ENCODE measurements at regions not wholly inside any gene's neighbourhood (a gene's known extent, or its start where the extent isn't known, plus 50 kb on each side); places are given as distances from the start of the nearest gene placed in this dataset.
"Not testable (repeated sequence)": the region's sequence is repeated elsewhere in the genome, so short reads cannot be mapped to it uniquely, and the experiment has no call there.

- no peak for DNase-seq
These were observed 504.9 kb upstream of the MARCKS start for GRCh38 chr6:113352029-113352801.

GRCh38 chr6:113352831-113353230, 504.3 kb upstream of the MARCKS start:
- DNase-seq = no peak

- DNase-seq = no peak
These were observed 503.8 kb upstream of the MARCKS start for GRCh38 chr6:113353392-113353791.

- DNase-seq = no peak
These were observed 502.8 kb upstream of the MARCKS start for GRCh38 chr6:113354204-113354895.

- no peak for DNase-seq
These were observed 501.0 kb upstream of the MARCKS start for GRCh38 chr6:113356139-113356538.

GRCh38 chr6:113357041-113357440, 500.1 kb upstream of the MARCKS start:
- no peak for DNase-seq

- DNase-seq = no peak
These were observed 499.0 kb upstream of the MARCKS start for GRCh38 chr6:113358063-113358583.

GRCh38 chr6:113359155-113360140, 497.7 kb upstream of the MARCKS start:
- no peak for DNase-seq

- no peak for DNase-seq
These were observed 496.0 kb upstream of the MARCKS start for GRCh38 chr6:113361014-113361645.

- DNase-seq = no peak
These were observed 494.7 kb upstream of the MARCKS start for GRCh38 chr6:113362301-113363047.

GRCh38 chr6:113363048-113363798, 493.9 kb upstream of the MARCKS start:
- no peak for DNase-seq

GRCh38 chr6:113363866-113364265, 493.3 kb upstream of the MARCKS start:
- no peak for DNase-seq

- no peak for DNase-seq
These were observed 492.4 kb upstream of the MARCKS start for GRCh38 chr6:113364766-113365165.

- no peak for DNase-seq
These were observed 492.0 kb upstream of the MARCKS start for GRCh38 chr6:113365191-113365590.

- DNase-seq = no peak
These were observed 490.6 kb upstream of the MARCKS start for GRCh38 chr6:113366505-113366904.

GRCh38 chr6:113370508-113371502, 486.3 kb upstream of the MARCKS start:
- no peak for DNase-seq

- DNase-seq = not testable (repeated sequence)
These were observed 481.7 kb upstream of the MARCKS start for GRCh38 chr6:113375466-113375865.

Measured in renal pelvis (tissue), 1 donor.